GM23338 (cell line): ENCODE measurements at regions not wholly inside any gene's neighbourhood (a gene's known extent, or its start where the extent isn't known, plus 50 kb on each side); places are given as distances from the start of the nearest gene placed in this dataset.

Source experiments
- ATAC-seq: fragments of 200-7000 bp; cut with Tn5 transposase; 3 replicates; pipeline ENCODE4 v1.9.1; 2020
- DNase-seq: peaks from one replicate; pipeline ENCODE4 v3.0.0-alpha.2; 2015; ENCODE audit warnings: low spot score
- H2AFZ ChIP-seq: fragments of 200-600 bp; sonication (generic); 2 replicates; pipeline ENCODE4 v1.8.0; 2016; ENCODE audit warnings: antibody characterized with exemption, mild to moderate bottlenecking, moderate library complexity
- H3F3A ChIP-seq: fragments of 200-600 bp; sonication (generic); replicated peaks from 2 replicates; pipeline ENCODE4 v1.8.0; 2017; ENCODE audit warnings: antibody characterized with exemption, mixed run types, low read depth
- H3K27ac ChIP-seq: fragments of 200-600 bp; sonication (generic); 2 replicates; pipeline ENCODE4 v1.6.1; 2016; ENCODE audit warnings: low read depth
- H3K27me3 ChIP-seq: fragments of 200-600 bp; sonication (generic); 2 replicates; pipeline ENCODE4 v1.8.0; 2016; ENCODE audit warnings: mild to moderate bottlenecking, mixed run types, moderate library complexity; ENCODE audit not compliant: insufficient read depth
- H3K36me3 ChIP-seq: fragments of 200-600 bp; sonication (generic); 2 replicates; pipeline ENCODE4 v1.8.0; 2016; ENCODE audit warnings: mild to moderate bottlenecking; ENCODE audit not compliant: insufficient read depth
- H3K4me1 ChIP-seq: fragments of 200-600 bp; sonication (generic); 2 replicates; pipeline ENCODE4 v1.8.0; 2016; ENCODE audit warnings: mild to moderate bottlenecking, moderate library complexity; ENCODE audit not compliant: insufficient read depth
- H3K4me2 ChIP-seq: fragments of 200-600 bp; sonication (generic); 2 replicates; pipeline ENCODE4 v1.7.1; 2017; ENCODE audit warnings: mixed run types
- H3K4me3 ChIP-seq: fragments of 200-600 bp; sonication (generic); 2 replicates; pipeline ENCODE4 v1.6.1; 2016; ENCODE audit warnings: mixed run types
- H3K79me2 ChIP-seq: fragments of 200-600 bp; sonication (generic); replicated peaks from 2 replicates; pipeline ENCODE4 v1.8.0; 2017; ENCODE audit warnings: mild to moderate bottlenecking; ENCODE audit not compliant: insufficient read depth
- H3K9me2 ChIP-seq: fragments of 200-600 bp; sonication (generic); 2 replicates; pipeline ENCODE4 v1.8.0; 2017; ENCODE audit not compliant: insufficient read depth
- H4K20me1 ChIP-seq: fragments of 200-600 bp; sonication (generic); replicated peaks from 2 replicates; pipeline ENCODE4 v1.8.0; 2017; ENCODE audit warnings: mild to moderate bottlenecking; ENCODE audit not compliant: insufficient read depth
- H3K27ac Mint-ChIP-seq: 2 replicates; pipeline ENCODE4 v1.8.0; 2020; ENCODE audit warnings: inconsistent platforms, mild to moderate bottlenecking, moderate library complexity, mixed read lengths
- H3K27me3 Mint-ChIP-seq: 3 replicates; pipeline ENCODE4 v1.8.0; 2022; ENCODE audit warnings: low read depth, mild to moderate bottlenecking, moderate library complexity, mixed read lengths, inconsistent platforms; ENCODE audit not compliant: insufficient read depth, poor library complexity
- H3K36me3 Mint-ChIP-seq: 3 replicates; pipeline ENCODE4 v1.8.0; 2021; ENCODE audit warnings: low read depth, mild to moderate bottlenecking, inconsistent platforms, moderate library complexity, mixed read lengths
- H3K4me1 Mint-ChIP-seq: 3 replicates; pipeline ENCODE4 v1.8.0; 2020; ENCODE audit warnings: mild to moderate bottlenecking, inconsistent platforms, mixed read lengths
- H3K4me3 Mint-ChIP-seq: 3 replicates; pipeline ENCODE4 v1.8.0; 2021; ENCODE audit warnings: moderate library complexity, mild to moderate bottlenecking, inconsistent platforms, mixed read lengths
- H3K9me3 Mint-ChIP-seq: 3 replicates; pipeline ENCODE4 v1.8.0; 2020; ENCODE audit warnings: moderate library complexity, mild to moderate bottlenecking, inconsistent platforms, mixed read lengths
- CREB1 ChIP-seq: fragments of 250-450 bp; sonication (Bioruptor Pico); IDR thresholded peaks from 2 replicates; pipeline ENCODE4 v1.5.0; 2020; ENCODE audit warnings: low read depth, mild to moderate bottlenecking, moderate library complexity
- EZH2 ChIP-seq: fragments of 200-600 bp; sonication (generic); IDR thresholded peaks from one replicate; pipeline ENCODE4 v1.8.0; 2017; ENCODE audit warnings: antibody characterized with exemption, mild to moderate bottlenecking, low read depth; ENCODE audit not compliant: unreplicated experiment
- STAT1 ChIP-seq: IDR thresholded peaks from one replicate; pipeline ENCODE4 v1.6.1; 2016; ENCODE audit warnings: antibody characterized with exemption; ENCODE audit not compliant: unreplicated experiment
- ZNF331 ChIP-seq: fragments of 250-450 bp; sonication (Bioruptor Pico); IDR thresholded peaks from 2 replicates; pipeline ENCODE4 v1.5.0; 2020; ENCODE audit warnings: low read depth, mild to moderate bottlenecking, moderate library complexity
- TF ChIP-seq, protein P1 (sequence below): fragments of 250-450 bp; sonication (Bioruptor Pico); IDR thresholded peaks from 2 replicates; pipeline ENCODE4 v1.5.0; 2020; ENCODE audit warnings: mild to moderate bottlenecking, moderate library complexity

DNA sequence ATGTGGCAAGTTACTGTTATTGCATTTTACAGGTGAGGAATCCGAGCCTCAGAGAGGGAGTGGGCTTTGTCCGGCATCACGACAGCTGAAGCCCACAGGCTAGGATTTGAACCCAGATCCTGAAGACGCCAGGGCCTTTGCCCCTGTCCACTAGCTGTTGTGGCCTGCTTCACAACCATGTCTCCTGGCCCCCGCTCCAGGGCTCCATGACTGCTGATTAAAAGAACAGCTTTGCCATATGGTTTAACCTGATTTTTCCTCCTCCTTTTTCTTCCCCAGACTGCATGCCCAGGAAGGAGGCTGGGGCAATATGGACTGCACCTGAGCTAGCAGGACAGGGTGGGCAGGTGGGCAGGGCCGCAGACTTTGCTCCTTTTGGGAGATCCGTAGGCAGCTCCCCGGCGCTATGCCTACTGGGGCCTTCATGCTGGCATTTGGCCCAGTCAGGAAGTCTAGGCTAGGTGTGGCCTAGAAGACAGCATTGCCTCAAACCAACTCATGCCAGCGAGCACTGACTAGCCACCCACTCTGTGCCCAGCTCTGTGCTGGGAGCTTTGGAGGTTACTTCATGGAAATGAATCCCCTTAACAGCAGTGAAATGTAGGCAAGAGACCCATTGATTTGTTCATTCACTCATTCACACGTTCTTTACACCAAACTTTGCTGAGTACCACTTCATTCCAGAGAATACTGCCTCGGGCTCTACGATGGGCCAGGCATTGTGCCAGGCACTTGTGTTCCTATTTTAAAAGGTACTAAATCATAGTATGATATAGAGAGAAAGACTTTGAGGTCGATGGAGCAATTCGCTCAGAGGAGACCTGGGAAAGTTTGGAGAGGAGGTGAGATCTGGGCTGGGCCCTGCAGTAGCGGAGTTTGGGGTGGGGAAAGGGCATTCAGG is 94.3 kb upstream of the CPEB4 start (continued):
- TF ChIP-seq, protein P1, sequence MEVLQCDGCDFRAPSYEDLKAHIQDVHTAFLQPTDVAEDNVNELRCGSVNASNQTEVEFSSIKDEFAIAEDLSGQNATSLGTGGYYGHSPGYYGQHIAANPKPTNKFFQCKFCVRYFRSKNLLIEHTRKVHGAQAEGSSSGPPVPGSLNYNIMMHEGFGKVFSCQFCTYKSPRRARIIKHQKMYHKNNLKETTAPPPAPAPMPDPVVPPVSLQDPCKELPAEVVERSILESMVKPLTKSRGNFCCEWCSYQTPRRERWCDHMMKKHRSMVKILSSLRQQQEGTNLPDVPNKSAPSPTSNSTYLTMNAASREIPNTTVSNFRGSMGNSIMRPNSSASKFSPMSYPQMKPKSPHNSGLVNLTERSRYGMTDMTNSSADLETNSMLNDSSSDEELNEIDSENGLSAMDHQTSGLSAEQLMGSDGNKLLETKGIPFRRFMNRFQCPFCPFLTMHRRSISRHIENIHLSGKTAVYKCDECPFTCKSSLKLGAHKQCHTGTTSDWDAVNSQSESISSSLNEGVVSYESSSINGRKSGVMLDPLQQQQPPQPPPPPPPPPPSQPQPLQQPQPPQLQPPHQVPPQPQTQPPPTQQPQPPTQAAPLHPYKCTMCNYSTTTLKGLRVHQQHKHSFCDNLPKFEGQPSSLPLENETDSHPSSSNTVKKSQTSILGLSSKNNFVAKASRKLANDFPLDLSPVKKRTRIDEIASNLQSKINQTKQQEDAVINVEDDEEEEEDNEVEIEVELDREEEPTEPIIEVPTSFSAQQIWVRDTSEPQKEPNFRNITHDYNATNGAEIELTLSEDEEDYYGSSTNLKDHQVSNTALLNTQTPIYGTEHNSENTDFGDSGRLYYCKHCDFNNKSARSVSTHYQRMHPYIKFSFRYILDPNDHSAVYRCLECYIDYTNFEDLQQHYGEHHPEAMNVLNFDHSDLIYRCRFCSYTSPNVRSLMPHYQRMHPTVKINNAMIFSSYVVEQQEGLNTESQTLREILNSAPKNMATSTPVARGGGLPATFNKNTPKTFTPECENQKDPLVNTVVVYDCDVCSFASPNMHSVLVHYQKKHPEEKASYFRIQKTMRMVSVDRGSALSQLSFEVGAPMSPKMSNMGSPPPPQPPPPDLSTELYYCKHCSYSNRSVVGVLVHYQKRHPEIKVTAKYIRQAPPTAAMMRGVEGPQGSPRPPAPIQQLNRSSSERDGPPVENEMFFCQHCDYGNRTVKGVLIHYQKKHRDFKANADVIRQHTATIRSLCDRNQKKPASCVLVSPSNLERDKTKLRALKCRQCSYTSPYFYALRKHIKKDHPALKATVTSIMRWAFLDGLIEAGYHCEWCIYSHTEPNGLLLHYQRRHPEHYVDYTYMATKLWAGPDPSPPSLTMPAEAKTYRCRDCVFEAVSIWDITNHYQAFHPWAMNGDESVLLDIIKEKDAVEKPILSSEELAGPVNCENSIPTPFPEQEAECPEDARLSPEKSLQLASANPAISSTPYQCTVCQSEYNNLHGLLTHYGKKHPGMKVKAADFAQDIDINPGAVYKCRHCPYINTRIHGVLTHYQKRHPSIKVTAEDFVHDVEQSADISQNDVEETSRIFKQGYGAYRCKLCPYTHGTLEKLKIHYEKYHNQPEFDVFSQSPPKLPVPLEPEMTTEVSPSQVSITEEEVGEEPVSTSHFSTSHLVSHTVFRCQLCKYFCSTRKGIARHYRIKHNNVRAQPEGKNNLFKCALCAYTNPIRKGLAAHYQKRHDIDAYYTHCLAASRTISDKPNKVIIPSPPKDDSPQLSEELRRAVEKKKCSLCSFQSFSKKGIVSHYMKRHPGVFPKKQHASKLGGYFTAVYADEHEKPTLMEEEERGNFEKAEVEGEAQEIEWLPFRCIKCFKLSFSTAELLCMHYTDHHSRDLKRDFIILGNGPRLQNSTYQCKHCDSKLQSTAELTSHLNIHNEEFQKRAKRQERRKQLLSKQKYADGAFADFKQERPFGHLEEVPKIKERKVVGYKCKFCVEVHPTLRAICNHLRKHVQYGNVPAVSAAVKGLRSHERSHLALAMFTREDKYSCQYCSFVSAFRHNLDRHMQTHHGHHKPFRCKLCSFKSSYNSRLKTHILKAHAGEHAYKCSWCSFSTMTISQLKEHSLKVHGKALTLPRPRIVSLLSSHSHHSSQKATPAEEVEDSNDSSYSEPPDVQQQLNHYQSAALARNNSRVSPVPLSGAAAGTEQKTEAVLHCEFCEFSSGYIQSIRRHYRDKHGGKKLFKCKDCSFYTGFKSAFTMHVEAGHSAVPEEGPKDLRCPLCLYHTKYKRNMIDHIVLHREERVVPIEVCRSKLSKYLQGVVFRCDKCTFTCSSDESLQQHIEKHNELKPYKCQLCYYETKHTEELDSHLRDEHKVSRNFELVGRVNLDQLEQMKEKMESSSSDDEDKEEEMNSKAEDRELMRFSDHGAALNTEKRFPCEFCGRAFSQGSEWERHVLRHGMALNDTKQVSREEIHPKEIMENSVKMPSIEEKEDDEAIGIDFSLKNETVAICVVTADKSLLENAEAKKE (CRISPR knock-in tag), result no peak
- TF ChIP-seq ZNF331 (CRISPR knock-in tag), result no peak
- TF ChIP-seq CREB1, result no peak
- no peak for TF ChIP-seq EZH2

DNA sequence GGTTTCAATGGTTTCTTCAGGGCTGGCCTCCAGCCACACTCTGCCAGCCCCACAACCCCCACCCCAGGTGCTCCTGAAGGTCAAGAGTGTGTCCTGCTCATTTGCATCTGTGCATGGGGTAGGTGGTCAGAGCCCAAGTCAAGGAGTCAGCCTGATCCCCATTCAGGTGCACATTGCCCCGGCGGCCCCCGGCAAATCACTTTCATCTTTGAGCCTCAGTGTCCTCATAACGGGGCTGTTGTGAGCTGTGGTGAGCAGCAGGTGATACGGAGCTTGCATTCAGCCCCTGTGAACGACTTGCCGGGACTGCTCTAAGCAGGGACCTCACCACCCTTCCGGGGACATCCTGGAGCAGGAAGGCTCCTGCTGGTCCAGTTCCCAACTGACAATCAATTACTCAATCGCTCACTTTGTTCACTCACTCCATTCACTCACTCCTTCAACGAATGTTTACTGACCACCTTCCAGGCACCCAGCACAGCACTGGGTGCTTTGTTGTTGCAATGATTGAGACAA is 93.2 kb upstream of the CPEB4 start:
- no peaks in the 10 kb centered on the region for H3K4me1 ChIP-seq
- no peaks in the 10 kb centered on the region for H4K20me1 ChIP-seq
- no peaks in the 10 kb centered on the region for H3K27me3 ChIP-seq
- H3K27ac Mint-ChIP-seq, result no peak overlapping the region
- H3F3A ChIP-seq, result no peaks in the 10 kb centered on the region
- H2AFZ ChIP-seq, result 0 out of 2 replicates have a peak overlapping the region, but pooled peaks have one; percentile 32
- H3K36me3 ChIP-seq, result no peaks in the 10 kb centered on the region
- H3K9me3 Mint-ChIP-seq, result no peaks in the 10 kb centered on the region
- DNase-seq (no peak), ATAC-seq (no peak)
- H3K4me3 Mint-ChIP-seq, result no peak overlapping the region
- no peak overlapping the region for H3K4me2 ChIP-seq
- peaks cover 9% of the 10 kb centered on the region for H3K27me3 Mint-ChIP-seq
- H3K4me3 ChIP-seq, result no peak overlapping the region
- no peaks in the 10 kb centered on the region for H3K79me2 ChIP-seq
- TF ChIP-seq STAT1 (no peak), ZNF331 (CRISPR knock-in tag) (no peak)
- peaks cover 5% of the 10 kb centered on the region; the same call in 2 of the 3 replicates for H3K4me1 Mint-ChIP-seq
- no peak overlapping the region for H3K27ac ChIP-seq
- H3K9me2 ChIP-seq, result 0 out of 2 replicates have a peak, but pooled peaks cover 3% of the 10 kb centered on the region
- no peaks in the 10 kb centered on the region for H3K36me3 Mint-ChIP-seq
